ENCODE measurements at regions not wholly inside any gene's neighbourhood (a gene's known extent, or its start where the extent isn't known, plus 50 kb on each side); places are given as distances from the start of the nearest gene placed in this dataset.
"Not testable (repeated sequence)": the region's sequence is repeated elsewhere in the genome, so short reads cannot be mapped to it uniquely, and the experiment has no call there.

- H3K4me1 ChIP-seq = no peaks in the 10 kb centered on the region
- H3K36me3 ChIP-seq = no peaks in the 10 kb centered on the region
- no peak overlapping the region for H3K27ac ChIP-seq
- no peaks in the 10 kb centered on the region for H3K27me3 ChIP-seq
- DNase-seq = no peak
- intact Hi-C loops (cut with DNase I; ENCODE audit: low total_unique reads) = no loop called here
- peaks cover 0 to 10% (median 0%) of the 10 kb centered on the region in 4 donors for H3K9me3 ChIP-seq
- H3K4me3 ChIP-seq = no peak overlapping the region
- 15 to 53% (median 28%) methylated on average over 1 of the region's 1 CpG for WGBS, 5 donors
- TF ChIP-seq EP300 (IDR thresholded peaks at IDR 0.05) (no peak), POLR2A (IDR thresholded peaks at IDR 0.05) (no peak), POLR2AphosphoS5 (IDR thresholded peaks at IDR 0.05) (no peak)
- TF ChIP-seq, protein P1, sequence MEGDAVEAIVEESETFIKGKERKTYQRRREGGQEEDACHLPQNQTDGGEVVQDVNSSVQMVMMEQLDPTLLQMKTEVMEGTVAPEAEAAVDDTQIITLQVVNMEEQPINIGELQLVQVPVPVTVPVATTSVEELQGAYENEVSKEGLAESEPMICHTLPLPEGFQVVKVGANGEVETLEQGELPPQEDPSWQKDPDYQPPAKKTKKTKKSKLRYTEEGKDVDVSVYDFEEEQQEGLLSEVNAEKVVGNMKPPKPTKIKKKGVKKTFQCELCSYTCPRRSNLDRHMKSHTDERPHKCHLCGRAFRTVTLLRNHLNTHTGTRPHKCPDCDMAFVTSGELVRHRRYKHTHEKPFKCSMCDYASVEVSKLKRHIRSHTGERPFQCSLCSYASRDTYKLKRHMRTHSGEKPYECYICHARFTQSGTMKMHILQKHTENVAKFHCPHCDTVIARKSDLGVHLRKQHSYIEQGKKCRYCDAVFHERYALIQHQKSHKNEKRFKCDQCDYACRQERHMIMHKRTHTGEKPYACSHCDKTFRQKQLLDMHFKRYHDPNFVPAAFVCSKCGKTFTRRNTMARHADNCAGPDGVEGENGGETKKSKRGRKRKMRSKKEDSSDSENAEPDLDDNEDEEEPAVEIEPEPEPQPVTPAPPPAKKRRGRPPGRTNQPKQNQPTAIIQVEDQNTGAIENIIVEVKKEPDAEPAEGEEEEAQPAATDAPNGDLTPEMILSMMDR (IDR thresholded peaks at IDR 0.05) = no peak
These were observed 174.2 kb upstream of the ATP10A start for GRCh38 chr15:26037369-26037768.

DNA sequence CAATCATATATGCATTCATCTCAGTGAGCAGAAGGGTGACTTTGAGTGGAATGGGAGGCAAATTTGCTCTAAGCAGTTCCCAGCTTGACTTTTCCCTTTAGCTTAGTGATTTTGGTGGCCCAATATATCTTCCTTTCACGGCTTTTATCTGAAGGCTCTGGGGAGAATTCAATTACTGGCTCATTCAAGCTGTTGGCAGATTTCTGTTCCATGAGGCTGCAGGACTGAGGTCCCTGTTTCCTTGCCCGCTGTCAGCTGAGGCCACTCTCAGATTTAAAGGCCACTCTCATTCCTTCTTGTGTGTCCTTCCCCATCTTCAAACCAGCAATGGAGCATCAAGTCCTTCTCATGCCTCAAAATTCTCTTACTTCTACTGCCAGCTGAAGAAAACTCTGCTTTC lies 170.4 kb upstream of the ATP10A start:
- 57 to 75% (median 64%) methylated on average over 2 of the region's 2 CpGs for WGBS, 5 donors
- no peak overlapping the region for H3K4me3 ChIP-seq
- TF ChIP-seq, protein P1 (IDR thresholded peaks at IDR 0.05) = no peak
- TF ChIP-seq POLR2A (IDR thresholded peaks at IDR 0.05) (no peak), EP300 (IDR thresholded peaks at IDR 0.05) (no peak), POLR2AphosphoS5 (IDR thresholded peaks at IDR 0.05) (no peak)

GRCh38 chr15:26032162-26032846 lies 169.2 kb upstream of the ATP10A start:
- no peaks in the 10 kb centered on the region for H3K36me3 ChIP-seq
- no peak overlapping the region for H3K4me3 ChIP-seq
- intact Hi-C loops (cut with DNase I; ENCODE audit: low total_unique reads) = no loop called here
- H3K27ac ChIP-seq = no peak overlapping the region
- H3K4me1 ChIP-seq = no peaks in the 10 kb centered on the region
- no peaks in the 10 kb centered on the region for H3K9me3 ChIP-seq
- no peak for TF ChIP-seq EP300 (IDR thresholded peaks at IDR 0.05)
- TF ChIP-seq, protein P1 (IDR thresholded peaks at IDR 0.05) = no peak
- no peak for TF ChIP-seq POLR2A (IDR thresholded peaks at IDR 0.05)
- TF ChIP-seq POLR2AphosphoS5 (IDR thresholded peaks at IDR 0.05) = no peak
- no peak for DNase-seq
- WGBS, 5 donors = 73 to 84% (median 80%) methylated on average over 9 of the region's 9 CpGs
- H3K27me3 ChIP-seq = no peaks in the 10 kb centered on the region

More for the DNA sequence above, 170.4 kb upstream of the ATP10A start:
- Histone ChIP-seq H3K27ac (no peak overlapping the region), H3K9me3 (no peaks in the 10 kb centered on the region), H3K4me1 (no peaks in the 10 kb centered on the region), H3K36me3 (no peaks in the 10 kb centered on the region), H3K27me3 (no peaks in the 10 kb centered on the region)
- intact Hi-C loops (cut with DNase I; ENCODE audit: low total_unique reads) = no loop called here
- DNase-seq = no peak

DNA sequence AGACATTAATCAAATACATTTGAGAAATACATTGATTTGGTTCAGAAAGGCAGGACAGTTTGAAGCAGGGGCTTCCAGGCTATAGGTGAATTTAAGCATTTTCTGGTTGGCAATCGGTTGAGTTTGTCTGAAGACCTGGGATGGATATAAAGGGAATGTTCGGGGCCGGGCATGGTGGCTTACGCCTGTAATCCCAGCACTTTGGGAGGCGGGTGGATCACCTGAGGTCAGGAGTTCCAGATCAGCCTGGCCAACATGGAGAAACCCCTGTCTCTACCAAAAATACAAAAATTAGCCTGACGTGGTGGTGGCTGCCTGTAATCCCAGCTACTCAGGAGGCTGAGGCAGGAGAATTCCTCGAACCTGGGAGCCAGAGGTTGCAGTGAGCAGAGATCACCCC lies 166.5 kb upstream of the ATP10A start:
- H3K27ac ChIP-seq; DNase-seq; intact Hi-C loops (cut with DNase I; ENCODE audit: low total_unique reads); H3K36me3 ChIP-seq; H3K9me3 ChIP-seq; H3K4me3 ChIP-seq; H3K27me3 ChIP-seq; H3K4me1 ChIP-seq: not testable (repeated sequence)
- 81 to 89% (median 86%) methylated on average over 7 of the region's 7 CpGs for WGBS, 5 donors

GRCh38 chr15:26029146-26029545 lies 166.0 kb upstream of the ATP10A start:
- Histone ChIP-seq H3K27me3 (no peaks in the 10 kb centered on the region), H3K36me3 (no peaks in the 10 kb centered on the region), H3K27ac (no peak overlapping the region), H3K9me3 (no peaks in the 10 kb centered on the region), H3K4me1 (no peaks in the 10 kb centered on the region), H3K4me3 (no peak overlapping the region)
- intact Hi-C loops (cut with DNase I; ENCODE audit: low total_unique reads) = no loop called here
- TF ChIP-seq EP300 (IDR thresholded peaks at IDR 0.05) (no peak), POLR2A (IDR thresholded peaks at IDR 0.05) (no peak), POLR2AphosphoS5 (IDR thresholded peaks at IDR 0.05) (no peak)
- TF ChIP-seq, protein P1 (IDR thresholded peaks at IDR 0.05) = no peak
- WGBS, 5 donors = 78 to 83% (median 80%) methylated on average over 6 of the region's 6 CpGs
- no peak for DNase-seq
